GM23338 (cell line): ENCODE measurements at regions not wholly inside any gene's neighbourhood (a gene's known extent, or its start where the extent isn't known, plus 50 kb on each side); places are given as distances from the start of the nearest gene placed in this dataset.

Experiments used
- ATAC-seq: fragments of 200-7000 bp; cut with Tn5 transposase; 3 replicates; pipeline ENCODE4 v1.9.1; 2020
- DNase-seq: peaks from one replicate; pipeline ENCODE4 v3.0.0-alpha.2; 2015; ENCODE audit warnings: low spot score
- H2AFZ ChIP-seq: fragments of 200-600 bp; sonication (generic); 2 replicates; pipeline ENCODE4 v1.8.0; 2016; ENCODE audit warnings: antibody characterized with exemption, mild to moderate bottlenecking, moderate library complexity
- H3F3A ChIP-seq: fragments of 200-600 bp; sonication (generic); replicated peaks from 2 replicates; pipeline ENCODE4 v1.8.0; 2017; ENCODE audit warnings: antibody characterized with exemption, mixed run types, low read depth
- H3K27ac ChIP-seq: fragments of 200-600 bp; sonication (generic); 2 replicates; pipeline ENCODE4 v1.6.1; 2016; ENCODE audit warnings: low read depth
- H3K27me3 ChIP-seq: fragments of 200-600 bp; sonication (generic); 2 replicates; pipeline ENCODE4 v1.8.0; 2016; ENCODE audit warnings: mild to moderate bottlenecking, mixed run types, moderate library complexity; ENCODE audit not compliant: insufficient read depth
- H3K36me3 ChIP-seq: fragments of 200-600 bp; sonication (generic); 2 replicates; pipeline ENCODE4 v1.8.0; 2016; ENCODE audit warnings: mild to moderate bottlenecking; ENCODE audit not compliant: insufficient read depth
- H3K4me1 ChIP-seq: fragments of 200-600 bp; sonication (generic); 2 replicates; pipeline ENCODE4 v1.8.0; 2016; ENCODE audit warnings: mild to moderate bottlenecking, moderate library complexity; ENCODE audit not compliant: insufficient read depth
- H3K4me2 ChIP-seq: fragments of 200-600 bp; sonication (generic); 2 replicates; pipeline ENCODE4 v1.7.1; 2017; ENCODE audit warnings: mixed run types
- H3K4me3 ChIP-seq: fragments of 200-600 bp; sonication (generic); 2 replicates; pipeline ENCODE4 v1.6.1; 2016; ENCODE audit warnings: mixed run types
- H3K79me2 ChIP-seq: fragments of 200-600 bp; sonication (generic); replicated peaks from 2 replicates; pipeline ENCODE4 v1.8.0; 2017; ENCODE audit warnings: mild to moderate bottlenecking; ENCODE audit not compliant: insufficient read depth
- H3K9me2 ChIP-seq: fragments of 200-600 bp; sonication (generic); 2 replicates; pipeline ENCODE4 v1.8.0; 2017; ENCODE audit not compliant: insufficient read depth
- H4K20me1 ChIP-seq: fragments of 200-600 bp; sonication (generic); replicated peaks from 2 replicates; pipeline ENCODE4 v1.8.0; 2017; ENCODE audit warnings: mild to moderate bottlenecking; ENCODE audit not compliant: insufficient read depth
- H3K27ac Mint-ChIP-seq: 2 replicates; pipeline ENCODE4 v1.8.0; 2020; ENCODE audit warnings: inconsistent platforms, mild to moderate bottlenecking, moderate library complexity, mixed read lengths
- H3K27me3 Mint-ChIP-seq: 3 replicates; pipeline ENCODE4 v1.8.0; 2022; ENCODE audit warnings: low read depth, mild to moderate bottlenecking, moderate library complexity, mixed read lengths, inconsistent platforms; ENCODE audit not compliant: insufficient read depth, poor library complexity
- H3K36me3 Mint-ChIP-seq: 3 replicates; pipeline ENCODE4 v1.8.0; 2021; ENCODE audit warnings: low read depth, mild to moderate bottlenecking, inconsistent platforms, moderate library complexity, mixed read lengths
- H3K4me1 Mint-ChIP-seq: 3 replicates; pipeline ENCODE4 v1.8.0; 2020; ENCODE audit warnings: mild to moderate bottlenecking, inconsistent platforms, mixed read lengths
- H3K4me3 Mint-ChIP-seq: 3 replicates; pipeline ENCODE4 v1.8.0; 2021; ENCODE audit warnings: moderate library complexity, mild to moderate bottlenecking, inconsistent platforms, mixed read lengths
- H3K9me3 Mint-ChIP-seq: 3 replicates; pipeline ENCODE4 v1.8.0; 2020; ENCODE audit warnings: moderate library complexity, mild to moderate bottlenecking, inconsistent platforms, mixed read lengths
- CTCF ChIP-seq, 2 experiments: fragments of 200-600 bp in 1 of 2; sonication (generic) in 1 of 2; conservative IDR thresholded peaks; 2 replicates each; pipeline versions ENCODE4 v1.5.1 to v1.6.1; 2016 to 2017; ENCODE audit warnings: antibody characterized with exemption in 2 of 2, low read depth in 2 of 2, mild to moderate bottlenecking in 2 of 2, moderate library complexity in 1 of 2
- EZH2phosphoT487 ChIP-seq: fragments of 200-600 bp; sonication (generic); IDR thresholded peaks from one replicate; pipeline ENCODE4 v1.8.1; 2018; ENCODE audit warnings: antibody characterized with exemption; ENCODE audit not compliant: unreplicated experiment
- JUNB ChIP-seq: IDR thresholded peaks from one replicate; pipeline ENCODE4 v1.6.1; 2016; ENCODE audit warnings: antibody characterized with exemption; ENCODE audit not compliant: unreplicated experiment
- NANOG ChIP-seq: IDR thresholded peaks from 2 replicates; pipeline ENCODE4 v1.6.1; 2016; ENCODE audit warnings: antibody characterized with exemption, borderline replicate concordance
- POLR2AphosphoS5 ChIP-seq: IDR thresholded peaks from 2 replicates; pipeline ENCODE4 v1.6.1; 2016; ENCODE audit warnings: antibody characterized with exemption, low read depth
- ZNF462 ChIP-seq: fragments of 250-450 bp; sonication (Bioruptor Pico); IDR thresholded peaks from 2 replicates; pipeline ENCODE4 v1.5.0; 2020; ENCODE audit warnings: mild to moderate bottlenecking, moderate library complexity

- TF ChIP-seq CTCF (conservative IDR thresholded peaks at IDR 0.05; ENCODE audit: low read depth in 2 of 2), result no peak
These were observed 134.9 kb upstream of the GAP43 start (continued) for GRCh38 chr3:115488409-115488808.

GRCh38 chr3:115494826-115495225, 128.5 kb upstream of the GAP43 start:
- no peaks in the 10 kb centered on the region for H3F3A ChIP-seq
- no peaks in the 10 kb centered on the region for H3K27me3 ChIP-seq
- no peak overlapping the region for H3K27ac ChIP-seq
- no peaks in the 10 kb centered on the region for H3K36me3 Mint-ChIP-seq
- peaks cover 6% of the 10 kb centered on the region; the same call in 2 of the 3 replicates for H3K4me1 Mint-ChIP-seq
- no peak overlapping the region for H3K4me2 ChIP-seq
- no peaks in the 10 kb centered on the region for H4K20me1 ChIP-seq
- H3K9me3 Mint-ChIP-seq, result no peaks in the 10 kb centered on the region
- no peak overlapping the region for H3K4me3 Mint-ChIP-seq
- no peak overlapping the region for H3K27ac Mint-ChIP-seq
- H3K4me1 ChIP-seq, result peaks cover 14% of the 10 kb centered on the region; the same call in 1 of the 2 replicates
- ATAC-seq, result no peak
- H3K79me2 ChIP-seq, result no peaks in the 10 kb centered on the region
- H3K36me3 ChIP-seq, result no peaks in the 10 kb centered on the region
- no peak overlapping the region for H3K4me3 ChIP-seq
- H3K9me2 ChIP-seq, result no peaks in the 10 kb centered on the region; the same call in 1 of the 2 replicates
- no peaks in the 10 kb centered on the region for H3K27me3 Mint-ChIP-seq
- no peak for TF ChIP-seq POLR2AphosphoS5
- no peak for TF ChIP-seq EZH2phosphoT487
- no peak for TF ChIP-seq NANOG
- TF ChIP-seq ZNF462 (CRISPR knock-in tag), result no peak
- no peak for TF ChIP-seq JUNB
- H2AFZ ChIP-seq, result no peak overlapping the region
- DNase-seq, result no peak
